Suprapubic skin (tissue), 4 donors: ENCODE measurements at regions not wholly inside any gene's neighbourhood (a gene's known extent, or its start where the extent isn't known, plus 50 kb on each side); places are given as distances from the start of the nearest gene placed in this dataset.

Experiments
- DNase-seq, 2 donors: peaks; one replicate each; pipeline ENCODE4 v3.0.0-alpha.2; 2019; ENCODE audit warnings: low spot score in 2 of 2
- H3K27ac ChIP-seq: fragments of 200-600 bp; sonication (generic); one replicate; pipeline ENCODE4 v1.5.1; 2019
- H3K27me3 ChIP-seq: fragments of 200-600 bp; sonication (generic); one replicate; pipeline ENCODE4 v1.5.1; 2019
- H3K36me3 ChIP-seq: fragments of 200-600 bp; sonication (generic); one replicate; pipeline ENCODE4 v1.5.1; 2019
- H3K4me1 ChIP-seq: fragments of 200-600 bp; sonication (generic); one replicate; pipeline ENCODE4 v1.5.1; 2019
- H3K4me3 ChIP-seq: fragments of 200-600 bp; sonication (generic); one replicate; pipeline ENCODE4 v1.5.1; 2019; ENCODE audit warnings: mild to moderate bottlenecking
- H3K9me3 ChIP-seq: fragments of 200-600 bp; sonication (generic); one replicate; pipeline ENCODE4 v1.5.1; 2019
- EP300 ChIP-seq: sonication (generic); formaldehyde crosslinking; IDR thresholded peaks from one replicate; pipeline ENCODE4 v1.6.1; 2017; ENCODE audit warnings: antibody characterized with exemption
- POLR2A ChIP-seq, 2 donors: fragments of 450-650 bp; IDR thresholded peaks; one replicate each; pipeline ENCODE4 v1.6.1; 2017; ENCODE audit warnings: antibody characterized with exemption in 2 of 2, mild to moderate bottlenecking in 2 of 2, moderate library complexity in 2 of 2
- POLR2AphosphoS5 ChIP-seq, 3 donors: sonication (generic); formaldehyde crosslinking; IDR thresholded peaks; one replicate each; pipeline ENCODE4 v1.6.1; 2017; ENCODE audit warnings: antibody characterized with exemption in 3 of 3
- WGBS: methylation state at CpG from one replicate; pipeline ENCODE4 v1.1.5; 2018; 5-methylcytosine and 5-hydroxymethylcytosine counted together
- TF ChIP-seq, protein P1 (sequence below), 2 donors: fragments of 200-600 bp in 1 of 2; fragments of 450-650 bp in 1 of 2; sonication (generic) in 1 of 2; IDR thresholded peaks; one replicate each; pipeline ENCODE4 v1.5.1; 2016 to 2019; ENCODE audit warnings: antibody characterized with exemption in 2 of 2, mild to moderate bottlenecking in 1 of 2, moderate library complexity in 1 of 2

DNA sequence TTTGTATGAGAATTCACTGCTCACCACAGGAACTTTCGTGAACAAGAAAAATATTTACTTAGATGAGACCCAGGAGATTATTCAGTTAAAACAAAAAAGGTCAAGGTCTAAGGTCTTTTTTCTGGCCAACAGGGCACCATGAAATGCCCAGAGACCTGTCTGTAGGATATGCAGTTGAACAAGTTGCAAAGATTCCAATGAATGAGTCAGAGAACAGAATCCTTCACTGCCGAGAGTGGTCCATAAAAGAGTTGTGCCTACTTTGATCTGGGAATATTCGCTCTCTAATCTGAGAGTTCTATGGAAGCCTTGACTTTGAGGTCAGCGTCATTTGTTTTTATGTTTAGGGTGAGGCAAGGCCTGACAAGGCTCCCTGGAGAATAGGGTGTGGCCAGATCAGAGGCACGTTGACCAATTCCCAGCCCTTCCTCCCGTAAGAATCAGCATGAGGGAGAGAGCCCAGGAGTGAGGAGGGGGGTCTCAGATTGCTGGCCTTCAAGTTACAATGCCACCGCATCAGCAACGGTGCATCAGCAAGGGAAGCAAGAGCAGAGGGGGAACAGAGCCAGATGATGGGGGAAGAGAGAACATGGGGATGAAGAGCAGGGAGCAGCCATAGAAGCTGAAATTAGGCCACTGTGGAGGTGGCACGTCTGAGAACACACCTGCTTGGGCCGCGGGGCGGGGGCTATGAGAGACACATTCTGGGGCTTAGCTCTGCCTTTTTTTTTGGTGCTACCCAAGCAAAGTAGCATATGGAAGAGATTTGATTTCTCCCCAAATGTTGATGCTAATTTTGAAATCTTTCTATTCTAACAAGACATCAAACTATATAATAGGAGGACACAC is 206.4 kb upstream of the RAB4A start:
- TF ChIP-seq POLR2AphosphoS5 (IDR thresholded peaks at IDR 0.05) (no peak), EP300 (no peak), POLR2A (IDR thresholded peaks at IDR 0.05) (no peak)
- TF ChIP-seq, protein P1, sequence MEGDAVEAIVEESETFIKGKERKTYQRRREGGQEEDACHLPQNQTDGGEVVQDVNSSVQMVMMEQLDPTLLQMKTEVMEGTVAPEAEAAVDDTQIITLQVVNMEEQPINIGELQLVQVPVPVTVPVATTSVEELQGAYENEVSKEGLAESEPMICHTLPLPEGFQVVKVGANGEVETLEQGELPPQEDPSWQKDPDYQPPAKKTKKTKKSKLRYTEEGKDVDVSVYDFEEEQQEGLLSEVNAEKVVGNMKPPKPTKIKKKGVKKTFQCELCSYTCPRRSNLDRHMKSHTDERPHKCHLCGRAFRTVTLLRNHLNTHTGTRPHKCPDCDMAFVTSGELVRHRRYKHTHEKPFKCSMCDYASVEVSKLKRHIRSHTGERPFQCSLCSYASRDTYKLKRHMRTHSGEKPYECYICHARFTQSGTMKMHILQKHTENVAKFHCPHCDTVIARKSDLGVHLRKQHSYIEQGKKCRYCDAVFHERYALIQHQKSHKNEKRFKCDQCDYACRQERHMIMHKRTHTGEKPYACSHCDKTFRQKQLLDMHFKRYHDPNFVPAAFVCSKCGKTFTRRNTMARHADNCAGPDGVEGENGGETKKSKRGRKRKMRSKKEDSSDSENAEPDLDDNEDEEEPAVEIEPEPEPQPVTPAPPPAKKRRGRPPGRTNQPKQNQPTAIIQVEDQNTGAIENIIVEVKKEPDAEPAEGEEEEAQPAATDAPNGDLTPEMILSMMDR (IDR thresholded peaks at IDR 0.05): no peak
- no peak for DNase-seq
- H3K36me3 ChIP-seq: no peaks in the 10 kb centered on the region
- peaks cover 26% of the 10 kb centered on the region for H3K4me1 ChIP-seq
- H3K27me3 ChIP-seq: no peaks in the 10 kb centered on the region
- H3K4me3 ChIP-seq: no peak overlapping the region
- H3K9me3 ChIP-seq: no peaks in the 10 kb centered on the region
- WGBS: 66% methylated on average over 12 of the region's 12 CpGs
- H3K27ac ChIP-seq: no peak overlapping the region

DNA sequence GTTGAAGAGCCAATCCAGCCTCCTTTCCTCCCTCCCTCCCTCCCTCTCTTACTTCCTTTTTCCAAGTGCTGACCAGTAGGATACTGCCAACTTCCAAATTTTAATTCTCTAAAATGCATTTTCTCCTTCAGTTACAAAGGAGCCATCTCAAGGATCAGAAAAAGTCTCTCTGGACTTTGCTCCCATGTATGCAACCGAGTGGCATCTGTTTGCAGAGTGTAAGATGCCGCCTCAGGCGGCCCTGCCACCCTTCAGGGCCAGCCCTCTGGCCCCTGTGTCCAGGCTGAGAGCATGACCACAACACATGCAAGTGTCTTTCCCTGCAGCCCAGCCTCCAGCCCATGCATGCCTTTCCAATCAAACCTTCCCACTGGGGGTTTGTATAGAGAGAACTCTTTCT is 205.3 kb upstream of the RAB4A start:
- no peak overlapping the region for H3K4me3 ChIP-seq
- H3K36me3 ChIP-seq: no peaks in the 10 kb centered on the region
- peaks cover 30% of the 10 kb centered on the region for H3K4me1 ChIP-seq
- 97% methylated on average over 3 of the region's 3 CpGs for WGBS
- no peak overlapping the region for H3K27ac ChIP-seq
- H3K27me3 ChIP-seq: no peaks in the 10 kb centered on the region
- H3K9me3 ChIP-seq: no peaks in the 10 kb centered on the region
- TF ChIP-seq, protein P1 (IDR thresholded peaks at IDR 0.05): no peak
- no peak for TF ChIP-seq POLR2AphosphoS5 (IDR thresholded peaks at IDR 0.05)
- no peak for TF ChIP-seq EP300
- TF ChIP-seq POLR2A (IDR thresholded peaks at IDR 0.05): no peak
- DNase-seq: no peak

DNA sequence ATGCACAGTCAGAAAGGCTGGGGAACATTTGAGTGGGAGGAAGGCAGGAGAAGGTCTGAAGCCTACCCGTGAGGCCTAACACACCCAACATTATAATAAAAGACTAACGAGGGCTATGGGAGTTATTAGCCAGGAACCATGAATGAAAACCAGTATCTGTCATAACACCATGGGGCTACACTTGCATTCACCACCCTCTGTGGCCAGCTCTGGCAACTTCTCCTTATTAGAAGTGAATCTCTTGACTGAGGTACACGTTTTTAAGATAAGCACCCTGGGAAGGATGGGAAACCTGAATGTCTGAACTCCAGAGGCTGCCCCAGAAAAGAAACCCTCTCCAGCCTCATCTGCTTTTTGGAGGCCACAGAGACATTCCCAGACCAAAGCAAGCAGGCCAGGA is 204.3 kb upstream of the RAB4A start:
- WGBS: 80% methylated on average over 3 of the region's 3 CpGs
- TF ChIP-seq POLR2A (IDR thresholded peaks at IDR 0.05) (no peak), POLR2AphosphoS5 (IDR thresholded peaks at IDR 0.05) (no peak), EP300 (no peak)
- TF ChIP-seq, protein P1 (IDR thresholded peaks at IDR 0.05): no peak
- H3K27ac ChIP-seq: no peak overlapping the region

DNA sequence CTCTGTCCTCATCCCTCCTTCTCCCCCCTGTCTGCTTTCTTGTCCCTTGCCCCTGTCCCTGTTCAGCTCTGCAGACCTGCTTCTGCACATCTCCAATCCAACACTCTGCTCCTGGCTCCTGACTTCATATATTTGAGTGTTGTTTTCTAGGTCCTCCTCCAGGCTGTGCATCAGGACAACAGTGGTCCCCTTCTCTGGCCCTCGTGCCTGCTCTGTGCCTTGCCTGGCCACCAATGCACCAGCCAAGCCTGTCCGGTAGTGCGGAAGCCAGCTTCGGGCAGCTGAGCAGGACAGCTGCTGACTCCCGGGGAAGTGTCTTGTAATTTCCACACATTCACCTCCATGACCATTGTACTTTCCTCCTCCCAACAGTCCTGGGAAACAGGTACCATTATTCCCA is 203.4 kb upstream of the RAB4A start:
- TF ChIP-seq, protein P1 (IDR thresholded peaks at IDR 0.05): no peak
- 86% methylated on average over 5 of the region's 5 CpGs for WGBS
- H3K4me3 ChIP-seq: no peak overlapping the region
- H3K9me3 ChIP-seq: no peaks in the 10 kb centered on the region
- H3K36me3 ChIP-seq: no peaks in the 10 kb centered on the region
- no peaks in the 10 kb centered on the region for H3K27me3 ChIP-seq
- H3K4me1 ChIP-seq: peaks cover 28% of the 10 kb centered on the region
- no peak overlapping the region for H3K27ac ChIP-seq
- DNase-seq: no peak

More for the DNA sequence above, 204.3 kb upstream of the RAB4A start:
- Histone ChIP-seq H3K9me3 (no peaks in the 10 kb centered on the region), H3K4me1 (peaks cover 31% of the 10 kb centered on the region), H3K27me3 (no peaks in the 10 kb centered on the region), H3K36me3 (no peaks in the 10 kb centered on the region), H3K4me3 (no peak overlapping the region)
- DNase-seq: no peak

DNA sequence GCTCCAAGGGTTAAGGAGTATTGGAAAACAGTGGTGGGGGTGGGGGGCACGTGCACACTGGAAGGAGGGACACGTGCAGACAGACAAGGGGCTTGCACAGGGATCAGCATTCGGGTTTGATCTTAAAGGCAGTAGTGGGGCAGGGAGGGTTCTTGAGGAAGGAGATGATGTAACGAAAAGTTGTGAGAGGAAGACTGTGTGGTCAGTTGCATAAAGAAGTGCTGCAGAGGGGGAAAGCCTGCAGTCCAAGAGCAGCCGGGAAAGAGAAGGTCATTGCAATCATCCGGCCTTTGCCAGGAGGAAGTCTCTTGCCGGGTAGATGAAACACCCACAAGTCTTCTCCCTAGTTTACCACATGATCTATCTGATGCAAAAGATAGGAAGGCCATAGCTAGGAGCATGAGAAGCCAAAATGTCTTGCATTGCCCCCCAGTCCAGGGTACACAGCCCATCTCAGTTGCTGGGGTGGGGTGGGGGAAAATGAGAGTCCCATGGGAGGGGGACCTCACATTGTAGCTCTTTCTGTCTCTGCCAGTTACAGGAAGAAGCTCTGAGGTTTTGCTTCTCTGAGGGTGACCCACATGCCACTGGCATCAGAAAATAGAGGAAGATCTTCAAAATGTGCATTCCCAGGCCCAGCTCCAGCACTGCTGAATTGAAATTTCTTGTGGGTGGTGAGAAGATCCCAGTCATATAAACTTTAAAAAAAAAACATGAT is 202.5 kb upstream of the RAB4A start:
- Histone ChIP-seq H3K36me3 (no peaks in the 10 kb centered on the region), H3K27ac (peak overlapping the region; percentile 35), H3K4me3 (no peak overlapping the region), H3K9me3 (no peaks in the 10 kb centered on the region), H3K27me3 (no peaks in the 10 kb centered on the region), H3K4me1 (peaks cover 28% of the 10 kb centered on the region)
- TF ChIP-seq, protein P1 (IDR thresholded peaks at IDR 0.05): no peak
- TF ChIP-seq POLR2AphosphoS5 (IDR thresholded peaks at IDR 0.05) (no peak), POLR2A (IDR thresholded peaks at IDR 0.05) (no peak), EP300 (no peak)
- WGBS: 53% methylated on average over 7 of the region's 7 CpGs
- no peak for DNase-seq
